Stimulated activated CD4-positive, alpha-beta T cell treated with anti-CD3 and anti-CD28 coated beads, Interleukin-12 subunit alpha, Interleukin-12 subunit beta, amount 100 ng/mL, for 48 hours (primary cell): ENCODE measurements at regions not wholly inside any gene's neighbourhood (a gene's known extent, or its start where the extent isn't known, plus 50 kb on each side); places are given as distances from the start of the nearest gene placed in this dataset.
"Not testable (repeated sequence)": the region's sequence is repeated elsewhere in the genome, so short reads cannot be mapped to it uniquely, and the experiment has no call there.

Experiments used
- DNase-seq, 3 donors: peaks; one replicate each; pipeline ENCODE4 v3.0.0-alpha.2; 2020; ENCODE audit warnings: low read depth in 2 of 3, low spot score in 1 of 3

DNA sequence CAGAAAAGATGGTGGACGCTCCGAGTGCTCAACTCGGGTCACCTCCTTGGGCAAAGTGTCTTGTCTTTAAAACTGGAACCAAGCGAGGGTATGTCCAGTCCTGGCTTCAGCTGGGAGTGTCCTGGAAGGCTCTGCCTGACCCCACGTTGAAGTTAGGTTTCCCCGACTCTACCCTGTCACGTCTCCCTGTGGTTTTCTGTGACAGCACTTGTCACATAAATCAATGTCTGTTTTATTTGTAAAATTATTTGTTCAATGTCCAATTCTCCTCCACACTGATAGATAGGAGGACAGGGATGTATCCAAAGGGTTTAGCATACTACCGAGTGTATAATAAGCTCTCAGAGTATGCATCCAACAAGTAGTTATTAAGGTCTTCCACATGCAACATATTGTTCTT is 197.7 kb upstream of the IRF2BP2 start:
- not testable (repeated sequence) for DNase-seq

GRCh38 chr1:234802586-234802985 is 192.6 kb upstream of the IRF2BP2 start:
- not testable (repeated sequence) for DNase-seq

GRCh38 chr1:234801636-234802035 is 191.7 kb upstream of the IRF2BP2 start:
- DNase-seq, result not testable (repeated sequence)

- DNase-seq, result not testable (repeated sequence)
These were observed 191.2 kb upstream of the IRF2BP2 start for GRCh38 chr1:234801147-234801546.

GRCh38 chr1:234800563-234800962 is 190.6 kb upstream of the IRF2BP2 start:
- not testable (repeated sequence) for DNase-seq

- DNase-seq, result not testable (repeated sequence)
These were observed 189.2 kb upstream of the IRF2BP2 start for GRCh38 chr1:234799021-234799689.

DNA sequence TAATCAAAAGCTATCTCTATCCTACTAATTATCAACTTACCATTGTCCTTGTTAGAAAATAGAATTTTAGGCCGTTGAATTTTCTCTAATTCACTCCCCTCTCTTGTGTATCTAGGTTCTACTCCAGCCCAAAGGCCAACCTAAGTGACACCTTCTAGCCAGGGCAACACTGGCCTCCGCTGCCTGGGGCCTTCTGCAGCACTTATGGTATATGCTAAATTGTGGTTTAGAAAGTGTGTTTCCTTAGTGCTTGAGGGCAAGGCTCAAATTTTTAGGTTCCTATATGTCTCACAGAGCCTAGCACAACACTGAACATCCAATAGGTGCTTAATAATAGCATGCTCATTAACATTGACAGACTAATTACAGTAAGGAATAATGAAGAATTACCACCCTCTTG is 187.2 kb upstream of the IRF2BP2 start:
- DNase-seq, result not testable (repeated sequence)

GRCh38 chr1:234796438-234796792 is 186.4 kb upstream of the IRF2BP2 start:
- not testable (repeated sequence) for DNase-seq

DNA sequence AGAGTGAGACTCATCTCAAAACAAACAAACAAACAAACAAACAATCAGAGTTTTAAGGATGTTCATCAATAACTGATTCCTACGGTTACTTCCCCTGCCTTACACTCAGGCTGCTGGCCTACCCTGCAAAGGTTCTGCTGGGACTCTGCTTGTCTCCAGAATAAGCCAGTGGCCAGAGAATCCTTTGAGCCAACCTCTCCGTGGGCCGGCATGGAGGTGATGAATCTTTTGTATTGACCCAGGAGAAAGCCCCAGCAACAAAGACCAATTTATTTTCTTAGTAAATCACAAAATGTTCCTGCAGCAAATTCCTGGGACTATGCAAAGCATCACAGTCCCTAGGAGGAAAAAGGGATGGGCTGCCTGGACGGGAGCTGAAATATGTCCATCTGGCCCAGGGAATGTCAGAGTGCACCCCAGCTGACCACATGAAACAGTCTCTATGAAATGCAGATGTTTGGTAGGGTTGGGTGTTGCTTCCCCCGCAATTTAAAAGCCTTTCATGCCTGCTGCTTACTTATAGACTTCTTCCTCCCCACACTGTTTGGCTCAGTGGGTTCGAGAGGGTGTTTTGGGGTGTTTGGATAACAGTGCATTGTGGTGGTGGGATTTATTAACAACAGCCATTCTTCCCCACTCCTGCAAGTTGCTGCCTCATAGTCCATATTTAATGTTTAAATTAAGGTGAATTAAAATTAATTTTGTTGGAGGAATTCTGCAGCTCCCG is 185.9 kb upstream of the IRF2BP2 start:
- DNase-seq, result not testable (repeated sequence)

DNA sequence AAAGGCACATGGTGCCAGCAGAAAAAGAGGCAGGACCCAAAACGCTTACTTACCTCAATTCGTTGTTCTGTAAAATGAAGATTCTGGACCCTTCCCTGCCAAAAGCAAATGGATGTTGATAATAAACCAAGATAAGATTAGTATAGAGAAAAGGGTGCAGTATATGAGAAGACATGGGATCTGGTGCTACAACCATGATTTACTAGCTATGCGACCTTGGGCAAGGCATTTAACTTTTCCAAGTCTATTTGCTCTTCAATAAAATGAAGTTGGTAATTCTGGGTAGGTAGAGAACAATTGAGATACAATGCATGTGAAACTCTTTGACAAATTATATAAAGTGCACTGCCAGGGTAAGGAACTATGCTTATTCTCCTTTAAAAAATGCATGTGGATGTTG is 185.0 kb upstream of the IRF2BP2 start:
- not testable (repeated sequence) for DNase-seq

GRCh38 chr1:234794452-234794851 is 184.5 kb upstream of the IRF2BP2 start:
- DNase-seq, result not testable (repeated sequence)

- not testable (repeated sequence) for DNase-seq
These were observed 183.9 kb upstream of the IRF2BP2 start for GRCh38 chr1:234793924-234794323.

DNA sequence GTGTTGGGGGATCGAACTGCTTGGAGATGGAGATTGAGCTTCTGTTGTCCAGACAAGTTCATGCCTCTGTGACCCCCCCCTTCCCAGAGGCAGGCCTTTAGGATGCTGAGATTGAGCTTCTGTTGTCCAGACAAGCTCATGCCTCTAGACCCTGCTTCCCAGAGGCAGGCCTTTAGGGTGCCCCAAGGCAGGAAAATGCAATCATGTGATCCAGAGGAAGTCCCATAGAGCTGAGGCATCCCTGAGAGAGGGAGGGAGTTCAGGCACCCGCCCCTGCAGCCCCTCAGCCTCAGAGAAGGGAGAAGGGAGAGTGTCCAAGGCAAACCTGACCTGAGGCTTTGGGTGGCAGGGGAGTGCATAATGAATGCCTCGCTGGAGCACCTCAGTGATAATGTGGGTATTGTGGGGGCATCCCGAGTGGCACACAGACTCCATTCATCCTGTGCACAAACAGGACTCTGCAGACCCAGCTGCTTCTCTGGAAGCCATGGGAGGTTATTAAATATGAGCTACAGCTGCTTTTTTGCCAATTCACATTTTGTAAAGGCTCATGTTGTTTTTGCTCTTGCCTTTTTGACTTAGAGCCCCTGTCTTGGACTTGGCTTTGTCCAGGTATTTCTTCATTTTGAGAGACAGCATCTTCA is 182.4 kb upstream of the IRF2BP2 start:
- not testable (repeated sequence) for DNase-seq

DNA sequence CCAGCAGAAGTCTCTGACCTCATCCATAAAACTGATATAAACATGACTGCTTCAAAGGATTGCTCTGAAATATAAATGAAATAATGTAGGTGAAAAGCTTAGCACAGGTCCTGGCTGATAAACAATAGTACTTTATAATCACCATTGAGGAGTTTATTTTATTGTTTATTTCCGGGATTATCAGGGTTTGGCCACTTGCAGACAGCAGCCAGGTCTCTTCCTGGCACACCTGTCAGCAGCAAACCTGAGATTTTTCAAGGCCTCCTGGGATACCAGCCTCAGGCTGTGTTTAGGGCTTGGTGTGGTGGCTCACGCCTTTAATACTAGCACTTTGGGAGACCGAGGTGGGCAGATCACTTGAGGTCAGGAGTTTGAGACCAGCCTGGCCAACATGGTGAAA is 181.6 kb upstream of the IRF2BP2 start:
- not testable (repeated sequence) for DNase-seq

DNA sequence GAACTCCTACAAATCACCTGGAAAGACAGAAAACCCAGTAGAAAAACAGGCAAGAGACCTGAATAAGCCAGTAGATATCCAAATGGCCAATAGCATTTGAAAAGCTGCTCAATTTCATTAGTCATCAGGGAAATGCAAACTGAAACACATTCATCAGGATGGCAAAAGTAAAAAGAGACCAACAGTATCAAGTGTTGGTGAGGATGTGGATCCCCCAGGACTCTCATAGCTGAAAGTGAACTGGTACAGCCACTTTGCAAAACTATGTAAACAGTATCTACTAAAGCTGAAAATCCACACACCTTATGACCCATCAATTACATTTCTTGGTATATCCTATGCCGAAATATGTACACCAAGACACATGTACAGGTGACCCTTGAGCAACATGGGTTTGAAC is 180.4 kb upstream of the IRF2BP2 start:
- not testable (repeated sequence) for DNase-seq

GRCh38 chr1:234787011-234787584 is 177.1 kb upstream of the IRF2BP2 start:
- not testable (repeated sequence) for DNase-seq

- not testable (repeated sequence) for DNase-seq
These were observed 175.9 kb upstream of the IRF2BP2 start for GRCh38 chr1:234785922-234786321.

DNA sequence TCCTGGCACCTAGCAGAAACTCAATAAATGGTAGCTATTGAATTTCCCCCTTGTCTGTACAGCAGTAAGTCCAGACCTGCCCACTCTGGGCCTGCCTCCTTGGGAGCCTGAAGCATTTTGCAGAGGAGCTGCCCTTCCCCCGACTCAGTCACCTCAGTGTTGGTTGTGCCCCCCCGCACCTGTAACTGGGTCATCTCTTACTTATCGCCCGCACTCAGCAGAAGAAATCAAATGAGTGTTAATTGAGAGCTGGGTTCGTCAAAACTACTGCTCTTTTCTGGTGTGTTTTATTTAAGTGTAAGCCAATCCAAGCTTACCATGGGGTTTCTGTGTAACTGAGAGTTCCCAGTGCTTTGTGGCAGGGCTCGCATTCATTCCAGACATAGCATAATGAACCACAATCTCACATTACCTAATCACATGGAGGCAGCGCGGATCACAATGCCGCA is 175.5 kb upstream of the IRF2BP2 start:
- not testable (repeated sequence) for DNase-seq

DNA sequence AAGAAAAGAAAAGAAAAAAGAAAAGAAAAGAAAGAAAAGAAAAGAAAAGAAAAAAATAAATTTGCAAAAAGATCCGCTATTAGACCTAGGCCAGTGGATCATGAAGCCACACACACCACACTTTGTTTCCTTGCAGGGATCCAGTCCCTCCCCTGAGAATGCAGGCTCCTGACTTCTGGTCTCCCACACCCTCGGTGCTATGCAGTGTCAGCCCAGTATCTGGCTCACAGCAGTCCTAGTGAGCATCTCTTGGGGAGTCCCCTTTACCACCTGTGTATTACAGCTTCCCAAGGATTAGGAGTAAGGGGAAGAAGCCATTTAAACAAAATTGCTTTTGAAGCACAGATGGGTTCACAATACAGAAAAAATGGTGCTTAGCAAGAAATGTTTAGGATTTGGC is 174.1 kb upstream of the IRF2BP2 start:
- not testable (repeated sequence) for DNase-seq

GRCh38 chr1:234782791-234783190 is 172.8 kb upstream of the IRF2BP2 start:
- no peak for DNase-seq

DNA sequence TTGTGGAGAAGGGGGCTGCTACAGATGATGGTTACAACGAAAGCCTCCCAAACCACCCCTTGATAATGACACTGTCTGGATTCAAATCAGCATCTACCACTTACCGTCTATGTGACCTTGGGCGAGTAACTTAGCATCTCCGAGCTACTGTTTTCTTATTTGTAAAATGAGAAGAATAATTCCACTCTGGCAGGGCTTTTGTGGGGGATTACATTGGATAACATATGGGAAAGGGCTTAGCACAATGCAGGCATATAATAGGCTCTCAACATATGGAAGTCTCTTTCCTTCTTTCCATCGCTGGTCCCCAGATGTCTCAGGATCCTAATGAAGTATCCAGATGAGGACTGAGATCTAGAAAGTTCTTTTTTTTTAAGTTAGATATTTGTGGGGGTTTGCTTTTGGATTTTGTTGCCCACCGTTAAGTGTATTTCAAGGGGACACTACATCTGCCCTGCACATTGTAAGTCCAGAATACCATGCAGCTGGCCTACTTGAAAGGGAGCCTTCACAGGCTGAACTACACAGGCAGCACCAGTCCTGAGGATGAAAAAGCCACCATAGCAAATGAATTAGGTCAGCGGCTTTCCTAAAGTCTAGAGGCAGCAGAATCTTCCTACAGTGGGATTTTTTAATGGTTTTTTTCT is 172.2 kb upstream of the IRF2BP2 start:
- no peak for DNase-seq
